ENCODE measurements at regions not wholly inside any gene's neighbourhood (a gene's known extent, or its start where the extent isn't known, plus 50 kb on each side); places are given as distances from the start of the nearest gene placed in this dataset.

- Histone ChIP-seq H4K20me1 (ENCODE audit: insufficient read depth, low read length, poor library complexity, severe bottlenecking) (no peaks in the 10 kb centered on the region), H3K36me3 (ENCODE audit: insufficient read depth, low read length) (no peaks in the 10 kb centered on the region), H3K9me2 (replicated peaks; ENCODE audit: low read depth, low read length) (no peaks in the 10 kb centered on the region), H3K9me3 (ENCODE audit: insufficient read depth, low read depth, low read length) (no peaks in the 10 kb centered on the region; the same call in 1 of the 2 replicates), H3K4me1 (ENCODE audit: insufficient read depth, low read length, poor library complexity, severe bottlenecking) (no peaks in the 10 kb centered on the region), H2AFZ (ENCODE audit: low read length) (no peak overlapping the region), H3K79me2 (ENCODE audit: insufficient read depth, low read length) (no peaks in the 10 kb centered on the region), H3K4me3 (ENCODE audit: low read length, poor library complexity, severe bottlenecking) (no peak overlapping the region), H3K27me3 (ENCODE audit: insufficient read depth, low read length, poor library complexity, severe bottlenecking) (no peaks in the 10 kb centered on the region), H3K4me2 (ENCODE audit: low read depth, low read length, poor library complexity, severe bottlenecking) (no peak overlapping the region), H3F3A (ENCODE audit: low read depth) (no peaks in the 10 kb centered on the region), H3K9ac (ENCODE audit: low read depth, low read length, poor library complexity, severe bottlenecking) (no peak overlapping the region)
- no peak for TF ChIP-seq CTCF (conservative IDR thresholded peaks at IDR 0.05; ENCODE audit: low read length)
- TF ChIP-seq EZH2phosphoT487 (IDR thresholded peaks at IDR 0.05; ENCODE audit: borderline replicate concordance) = no peak
Measured at GRCh38 chr9:107605041-107605440, 115.5 kb upstream of the KLF4 start.

GRCh38 chr9:107603281-107603680, 113.7 kb upstream of the KLF4 start:
- no peaks in the 10 kb centered on the region for H3K36me3 ChIP-seq (ENCODE audit: insufficient read depth, low read length)
- H2AFZ ChIP-seq (ENCODE audit: low read length) = no peak overlapping the region
- no peaks in the 10 kb centered on the region for H3K79me2 ChIP-seq (ENCODE audit: insufficient read depth, low read length)
- no peak overlapping the region for H3K9ac ChIP-seq (ENCODE audit: low read depth, low read length, poor library complexity, severe bottlenecking)
- no peaks in the 10 kb centered on the region; the same call in 1 of the 2 replicates for H3K9me3 ChIP-seq (ENCODE audit: insufficient read depth, low read depth, low read length)
- TF ChIP-seq CTCF (conservative IDR thresholded peaks at IDR 0.05; ENCODE audit: low read length) (no peak), EZH2phosphoT487 (IDR thresholded peaks at IDR 0.05; ENCODE audit: borderline replicate concordance) (no peak)
- H3K9me2 ChIP-seq (replicated peaks; ENCODE audit: low read depth, low read length) = no peaks in the 10 kb centered on the region
- H3K4me3 ChIP-seq (ENCODE audit: low read length, poor library complexity, severe bottlenecking) = no peak overlapping the region
- no peaks in the 10 kb centered on the region for H3K27me3 ChIP-seq (ENCODE audit: insufficient read depth, low read length, poor library complexity, severe bottlenecking)
- no peaks in the 10 kb centered on the region for H3K4me1 ChIP-seq (ENCODE audit: insufficient read depth, low read length, poor library complexity, severe bottlenecking)
- H3K4me2 ChIP-seq (ENCODE audit: low read depth, low read length, poor library complexity, severe bottlenecking) = no peak overlapping the region
- H4K20me1 ChIP-seq (ENCODE audit: insufficient read depth, low read length, poor library complexity, severe bottlenecking) = no peaks in the 10 kb centered on the region
- H3F3A ChIP-seq (ENCODE audit: low read depth) = no peaks in the 10 kb centered on the region

- no peaks in the 10 kb centered on the region for H3K27me3 ChIP-seq (ENCODE audit: insufficient read depth, low read length, poor library complexity, severe bottlenecking)
- H3K9me3 ChIP-seq (ENCODE audit: insufficient read depth, low read depth, low read length) = no peaks in the 10 kb centered on the region
- H3K36me3 ChIP-seq (ENCODE audit: insufficient read depth, low read length) = no peaks in the 10 kb centered on the region
- no peaks in the 10 kb centered on the region for H3K79me2 ChIP-seq (ENCODE audit: insufficient read depth, low read length)
- no peak overlapping the region for H3K4me2 ChIP-seq (ENCODE audit: low read depth, low read length, poor library complexity, severe bottlenecking)
- TF ChIP-seq CTCF (conservative IDR thresholded peaks at IDR 0.05; ENCODE audit: low read length) (no peak), EZH2phosphoT487 (IDR thresholded peaks at IDR 0.05; ENCODE audit: borderline replicate concordance) (no peak)
- H2AFZ ChIP-seq (ENCODE audit: low read length) = no peak overlapping the region
- H3K4me3 ChIP-seq (ENCODE audit: low read length, poor library complexity, severe bottlenecking) = no peak overlapping the region
- H4K20me1 ChIP-seq (ENCODE audit: insufficient read depth, low read length, poor library complexity, severe bottlenecking) = no peaks in the 10 kb centered on the region
- H3K9ac ChIP-seq (ENCODE audit: low read depth, low read length, poor library complexity, severe bottlenecking) = no peak overlapping the region
- no peaks in the 10 kb centered on the region for H3F3A ChIP-seq (ENCODE audit: low read depth)
- no peaks in the 10 kb centered on the region for H3K9me2 ChIP-seq (replicated peaks; ENCODE audit: low read depth, low read length)
- no peaks in the 10 kb centered on the region for H3K4me1 ChIP-seq (ENCODE audit: insufficient read depth, low read length, poor library complexity, severe bottlenecking)
Measured at GRCh38 chr9:107600060-107600573, 110.5 kb upstream of the KLF4 start.

Data from Loucy (cell line).